C1 segment of cervical spinal cord (tissue), 14 donors: ENCODE measurements at regions not wholly inside any gene's neighbourhood (a gene's known extent, or its start where the extent isn't known, plus 50 kb on each side); places are given as distances from the start of the nearest gene placed in this dataset.
"Not testable (repeated sequence)": the region's sequence is repeated elsewhere in the genome, so short reads cannot be mapped to it uniquely, and the experiment has no call there.

Experiments
- DNase-seq, 14 donors: peaks; one replicate each; lab custom pipeline; 2025; lab: John Stamatoyannopoulos, UW

DNA sequence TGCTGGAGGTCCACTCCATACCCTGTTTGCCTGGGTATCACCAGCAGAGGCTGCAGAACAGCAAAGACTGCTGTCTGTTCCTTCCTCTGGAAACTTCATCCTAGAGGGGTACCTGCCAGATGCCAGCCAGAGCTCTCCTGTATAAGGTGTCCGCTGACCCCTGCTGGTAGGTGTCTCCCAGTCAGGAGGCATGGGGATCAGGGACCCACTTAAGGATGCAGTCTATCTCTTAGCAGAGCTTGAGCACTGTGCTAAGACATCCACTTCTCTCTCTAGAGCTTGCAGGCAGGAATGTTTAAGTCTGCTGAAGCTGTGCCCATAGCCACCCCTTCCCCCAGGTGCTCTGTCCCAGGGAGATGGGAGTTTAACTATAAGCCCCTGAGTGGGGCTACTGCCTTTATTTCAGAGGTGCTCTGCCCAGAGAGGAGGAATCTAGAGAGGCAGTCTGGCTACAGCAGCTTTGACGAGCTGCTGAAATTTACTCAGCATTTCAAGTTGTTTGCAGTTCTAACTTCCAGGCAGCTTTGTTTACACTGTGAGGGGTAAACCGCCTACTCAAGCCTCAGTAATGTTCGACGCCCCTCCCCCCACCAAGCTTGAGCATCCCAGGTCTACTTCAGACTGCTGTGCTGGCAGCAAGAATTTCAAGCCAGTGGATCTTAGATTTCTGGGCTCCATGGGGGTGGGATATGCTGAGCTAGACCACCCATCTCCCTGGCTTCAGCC, 74.5 kb upstream of the GORAB start:
- DNase-seq = not testable (repeated sequence)

- no peak for DNase-seq
Measured at GRCh38 chr1:170460001-170460400, 72.0 kb upstream of the GORAB start.

- DNase-seq = no peak
Measured at GRCh38 chr1:170460414-170461155, 71.4 kb upstream of the GORAB start.

- no peak for DNase-seq
Measured at GRCh38 chr1:170461291-170461747, 70.6 kb upstream of the GORAB start.

DNA sequence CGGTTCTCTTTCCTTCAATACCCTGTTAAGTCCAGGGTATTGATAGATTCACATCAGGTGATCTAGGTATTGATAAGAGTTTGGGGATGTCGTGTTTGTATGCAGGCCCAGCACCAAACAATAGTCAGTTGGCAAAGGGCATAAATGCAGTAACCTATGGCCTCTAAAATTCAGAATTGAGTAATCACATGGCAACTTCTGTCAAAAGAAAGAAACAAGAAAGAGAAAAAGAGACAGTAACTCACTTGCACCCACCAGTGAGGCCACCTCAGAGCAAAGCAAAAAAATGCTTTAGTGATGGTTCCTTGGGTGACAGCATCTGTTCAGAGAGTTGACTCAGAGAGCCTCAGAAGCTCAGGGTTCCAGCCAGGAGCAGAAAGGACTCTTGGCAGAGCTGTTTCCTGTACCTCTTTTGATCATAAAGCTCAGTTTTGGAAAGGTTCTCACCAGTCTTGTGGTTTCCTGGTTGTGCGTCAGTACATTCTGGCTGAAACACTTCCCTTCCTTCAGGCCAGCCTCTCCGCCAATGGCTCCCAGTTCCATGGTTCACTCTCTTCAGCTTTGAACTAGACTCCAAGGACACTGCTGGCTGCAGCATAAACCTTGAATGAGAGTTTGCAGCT, 70.1 kb upstream of the GORAB start:
- no peak for DNase-seq

- DNase-seq = no peak
Measured at GRCh38 chr1:170470121-170470520, 61.8 kb upstream of the GORAB start.

DNA sequence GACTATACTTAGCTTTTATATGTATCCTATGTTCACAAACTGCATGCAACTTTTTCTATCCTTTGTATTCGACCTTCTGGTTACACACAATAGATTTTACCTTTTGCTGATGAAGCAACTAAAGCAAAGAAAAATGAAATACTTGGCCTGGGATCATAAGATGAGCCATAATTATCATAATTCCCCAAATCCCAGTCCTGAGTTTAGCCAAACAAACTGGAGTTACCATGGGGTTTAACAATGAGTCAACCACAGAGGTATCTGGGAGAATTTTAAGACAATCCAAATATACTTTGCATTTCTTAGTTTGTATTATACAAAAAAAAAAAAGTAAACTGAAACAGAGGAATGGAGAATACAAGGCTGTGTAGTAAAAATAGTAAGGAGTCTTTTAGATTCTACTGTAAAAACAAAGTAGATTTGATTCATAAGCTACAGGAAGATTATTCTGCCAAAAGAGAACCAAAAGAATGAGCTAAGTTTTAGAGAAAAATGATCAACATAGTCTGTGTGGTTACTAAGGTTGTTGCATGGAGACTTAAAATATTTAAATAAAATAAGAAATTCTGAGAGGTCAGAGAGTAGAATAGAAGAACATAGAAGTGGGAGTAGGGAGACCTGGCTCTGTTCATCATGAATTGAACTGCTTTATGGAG, 60.4 kb upstream of the GORAB start:
- no peak for DNase-seq

DNA sequence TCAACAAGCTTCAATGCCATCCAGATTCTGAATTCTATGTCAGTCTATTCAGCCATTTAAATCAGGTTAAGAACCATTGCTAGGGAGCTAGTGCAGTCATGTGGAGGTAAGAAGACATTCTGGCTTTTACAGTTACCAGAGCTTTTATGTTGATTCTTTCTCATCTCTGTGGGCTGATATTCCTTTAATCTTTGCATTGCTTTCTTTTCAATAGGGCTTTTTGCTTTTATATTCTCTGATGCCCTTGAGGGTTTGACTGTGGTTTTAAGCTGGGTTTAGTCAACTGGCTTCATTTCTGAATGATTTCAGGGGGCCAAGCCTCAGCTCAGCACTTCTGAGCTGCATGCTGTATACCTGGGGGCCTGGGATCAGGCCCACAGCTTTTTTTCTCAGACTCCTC, 51.0 kb upstream of the GORAB start:
- no peak for DNase-seq
